ENCODE measurements at regions not wholly inside any gene's neighbourhood (a gene's known extent, or its start where the extent isn't known, plus 50 kb on each side); places are given as distances from the start of the nearest gene placed in this dataset.

DNA sequence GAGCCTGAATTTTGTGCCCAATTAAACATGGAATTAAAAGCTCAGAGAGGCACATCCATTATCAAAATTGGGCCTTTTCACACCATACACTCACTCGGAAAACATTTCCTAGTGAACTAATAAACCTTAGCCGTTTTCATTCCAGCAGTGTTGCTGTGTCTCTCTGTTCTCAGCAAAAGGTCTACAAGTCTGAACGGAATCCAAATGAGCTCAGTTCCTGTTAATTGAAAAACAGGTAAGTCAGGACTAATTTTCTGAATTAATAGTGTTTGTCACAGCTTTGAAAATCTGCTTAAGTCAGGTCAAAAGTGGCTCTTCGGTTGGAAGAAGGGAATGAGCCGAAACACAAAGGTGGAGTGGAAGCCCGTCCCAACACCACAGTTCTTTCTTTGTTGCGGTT lies 163.3 kb upstream of the RALGAPA2 start:
- TF ChIP-seq, protein P1, sequence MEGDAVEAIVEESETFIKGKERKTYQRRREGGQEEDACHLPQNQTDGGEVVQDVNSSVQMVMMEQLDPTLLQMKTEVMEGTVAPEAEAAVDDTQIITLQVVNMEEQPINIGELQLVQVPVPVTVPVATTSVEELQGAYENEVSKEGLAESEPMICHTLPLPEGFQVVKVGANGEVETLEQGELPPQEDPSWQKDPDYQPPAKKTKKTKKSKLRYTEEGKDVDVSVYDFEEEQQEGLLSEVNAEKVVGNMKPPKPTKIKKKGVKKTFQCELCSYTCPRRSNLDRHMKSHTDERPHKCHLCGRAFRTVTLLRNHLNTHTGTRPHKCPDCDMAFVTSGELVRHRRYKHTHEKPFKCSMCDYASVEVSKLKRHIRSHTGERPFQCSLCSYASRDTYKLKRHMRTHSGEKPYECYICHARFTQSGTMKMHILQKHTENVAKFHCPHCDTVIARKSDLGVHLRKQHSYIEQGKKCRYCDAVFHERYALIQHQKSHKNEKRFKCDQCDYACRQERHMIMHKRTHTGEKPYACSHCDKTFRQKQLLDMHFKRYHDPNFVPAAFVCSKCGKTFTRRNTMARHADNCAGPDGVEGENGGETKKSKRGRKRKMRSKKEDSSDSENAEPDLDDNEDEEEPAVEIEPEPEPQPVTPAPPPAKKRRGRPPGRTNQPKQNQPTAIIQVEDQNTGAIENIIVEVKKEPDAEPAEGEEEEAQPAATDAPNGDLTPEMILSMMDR (IDR thresholded peaks at IDR 0.05; ENCODE audit: poor library complexity, severe bottlenecking): no peak
- TF ChIP-seq POLR2AphosphoS5 (IDR thresholded peaks at IDR 0.05) (no peak), TAF1 (IDR thresholded peaks at IDR 0.05; ENCODE audit: low read depth) (no peak), EZH2 (IDR thresholded peaks at IDR 0.05; ENCODE audit: borderline replicate concordance, insufficient read depth, low read length, poor library complexity, severe bottlenecking) (no peak), SMC3 (conservative IDR thresholded peaks at IDR 0.05; ENCODE audit: poor library complexity) (no peak), EP300 (conservative IDR thresholded peaks at IDR 0.05; ENCODE audit: poor library complexity, severe bottlenecking) (no peak)
